Spleen (tissue), 11 donors: ENCODE measurements at regions not wholly inside any gene's neighbourhood (a gene's known extent, or its start where the extent isn't known, plus 50 kb on each side); places are given as distances from the start of the nearest gene placed in this dataset.

Experiments
- DNase-seq: peaks from one replicate; pipeline ENCODE4 v3.0.0-alpha.2; 2020
- H3K27ac ChIP-seq, 8 donors: fragments of 200-600 bp; sonication (generic) in 7 of 8; 1 replicate in 4 of 8; 2 replicates in 4 of 8; pipeline versions ENCODE4 v1.5.0 to v1.8.0; 2016 to 2021; ENCODE audit warnings: inconsistent platforms in 4 of 8, mild to moderate bottlenecking in 4 of 8, moderate library complexity in 1 of 8
- H3K27me3 ChIP-seq, 7 donors: fragments of 200-600 bp; sonication (generic) in 6 of 7; replicated peaks in 1 of 7; 1 replicate in 4 of 7; 2 replicates in 3 of 7; pipeline versions ENCODE4 v1.5.0 to v1.8.0; 2016 to 2021; ENCODE audit warnings: inconsistent platforms in 3 of 7, mild to moderate bottlenecking in 1 of 7
- H3K36me3 ChIP-seq, 6 donors: fragments of 200-600 bp; sonication (generic) in 5 of 6; 1 replicate in 4 of 6; 2 replicates in 2 of 6; pipeline versions ENCODE4 v1.5.0 to v1.8.0; 2016 to 2021; ENCODE audit warnings: inconsistent platforms in 2 of 6
- H3K4me1 ChIP-seq, 6 donors: fragments of 200-600 bp; sonication (generic) in 5 of 6; 1 replicate in 3 of 6; 2 replicates in 3 of 6; pipeline versions ENCODE4 v1.5.0 to v1.8.0; 2016 to 2021; ENCODE audit warnings: inconsistent platforms in 3 of 6
- H3K4me3 ChIP-seq, 8 donors: fragments of 200-600 bp; sonication (generic) in 7 of 8; 1 replicate in 4 of 8; 2 replicates in 4 of 8; pipeline versions ENCODE4 v1.5.0 to v1.8.0; 2016 to 2021; ENCODE audit warnings: inconsistent platforms in 4 of 8, mild to moderate bottlenecking in 4 of 8, moderate library complexity in 2 of 8
- H3K9me3 ChIP-seq, 8 donors: fragments of 200-600 bp; sonication (generic) in 7 of 8; 1 replicate in 4 of 8; 2 replicates in 4 of 8; pipeline versions ENCODE4 v1.5.0 to v1.8.0; 2016 to 2021; ENCODE audit warnings: inconsistent platforms in 4 of 8
- POLR2A ChIP-seq, 3 donors: fragments of 450-650 bp; IDR thresholded peaks; one replicate each; pipeline ENCODE4 v1.5.1; 2017; ENCODE audit warnings: antibody characterized with exemption in 3 of 3, mild to moderate bottlenecking in 1 of 3
- POLR2AphosphoS5 ChIP-seq, 3 donors: sonication (generic); formaldehyde crosslinking; IDR thresholded peaks; one replicate each; pipeline ENCODE4 v1.5.1; 2017; ENCODE audit warnings: antibody characterized with exemption in 3 of 3
- WGBS, 5 donors: extraction: QIAGEN DNeasy Blood & Tissue Kit in 3 of 5; methylation state at CpG; one replicate each; pipeline versions ENCODE4 v1.1.5 to v1.1.7; 2013 to 2018; 5-methylcytosine and 5-hydroxymethylcytosine counted together
- intact Hi-C: fragments of 100-400 bp; cut with DNase I; formaldehyde crosslinking; loops from one replicate; pipeline ENCODE4 v1.15.0; 2023; ENCODE audit warnings: low total_unique reads
- TF ChIP-seq, protein P1 (sequence below), 11 experiments: fragments of 200-600 bp in 7 of 11; fragments of 450-650 bp in 4 of 11; sonication (generic) in 4 of 11; IDR thresholded peaks in 8 of 11; conservative IDR thresholded peaks in 3 of 11; 1 replicate in 7 of 11; 2 replicates in 4 of 11; pipeline versions ENCODE4 v1.4.0 to v1.8.0; 2016 to 2021; ENCODE audit warnings: antibody characterized with exemption in 11 of 11, inconsistent platforms in 4 of 11, mild to moderate bottlenecking in 1 of 11
- donor health status: healthy with polysubstance abuse.
- donor health status: DM: no; HTN: no; CAD: no; lungs with moderate emphysema.
- donor health status: DM: no; HTN: no; CAD: no.
- donor health status: Bipolar disorder and iron deficiency.
- donor health status: healthy.
- donor health status: DM: no; HTN: no; CAD: no.
- donor health status: DM: yes; HTN: yes; CAD: no.

DNA sequence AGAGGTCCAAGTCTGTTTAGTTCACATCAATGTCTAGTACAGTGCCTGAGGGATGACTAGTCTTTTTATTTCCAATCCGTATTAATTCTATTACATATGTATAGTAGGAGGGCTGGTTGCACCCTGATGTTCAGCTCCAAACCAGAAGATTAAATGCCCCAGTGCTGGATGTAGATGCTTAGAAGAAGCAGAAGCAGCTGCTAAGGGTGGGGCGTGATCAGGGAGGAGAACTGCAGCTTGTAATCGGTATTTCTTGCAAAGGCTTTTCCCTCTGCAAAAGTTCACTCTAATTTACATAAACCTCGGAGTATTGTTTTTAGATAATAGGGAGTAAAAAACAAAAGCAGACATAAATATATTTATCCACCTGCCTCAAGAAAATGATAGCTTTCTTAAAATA is 145.3 kb upstream of the ITGA4 start:
- peak; percentile 79 for DNase-seq
- no peak for TF ChIP-seq POLR2AphosphoS5 (IDR thresholded peaks at IDR 0.05)
- TF ChIP-seq POLR2A (IDR thresholded peaks at IDR 0.05): no peak
- H3K27me3 ChIP-seq: no peaks in the 10 kb centered on the region
- H3K36me3 ChIP-seq: no peaks in the 10 kb centered on the region
- no peaks in the 10 kb centered on the region for H3K9me3 ChIP-seq
- intact Hi-C loops: no loop called here
- H3K4me1 ChIP-seq: peaks cover 30 to 80% (median 72%) of the 10 kb centered on the region in 6 donors
- H3K4me3 ChIP-seq: peak overlapping the region in 1 of 8 donors; percentile 37
- WGBS, 5 donors: 32 to 47% (median 40%) methylated on average over 4 of the region's 4 CpGs
- peak overlapping the region; percentile 69 to 93 (median 86) for H3K27ac ChIP-seq

DNA sequence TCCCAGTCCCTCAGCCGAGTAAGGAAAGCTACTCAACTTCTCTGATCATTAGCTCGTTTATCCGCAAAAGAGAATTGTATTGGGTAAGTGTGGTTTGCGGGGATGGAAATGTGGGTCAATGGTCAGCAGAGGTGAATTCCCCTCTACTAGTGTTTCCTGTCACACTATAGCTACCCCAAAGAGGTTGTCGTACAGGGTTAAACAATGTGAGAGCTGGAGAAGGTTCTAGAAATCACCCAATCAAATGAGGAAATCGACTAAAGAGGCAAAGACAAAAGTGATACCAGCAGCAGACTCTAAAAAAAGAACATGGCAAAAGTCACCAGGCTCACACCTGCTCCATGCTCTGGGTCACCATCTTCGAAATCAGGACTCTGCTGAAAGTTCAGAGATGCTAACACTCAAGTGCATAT is 144.7 kb upstream of the ITGA4 start:
- no peaks in the 10 kb centered on the region for H3K36me3 ChIP-seq
- H3K4me1 ChIP-seq: peaks cover 24 to 74% (median 65%) of the 10 kb centered on the region in 6 donors
- intact Hi-C loops: no loop called here
- no peaks in the 10 kb centered on the region for H3K27me3 ChIP-seq
- peak overlapping the region in 1 of 8 donors; percentile 37 for H3K4me3 ChIP-seq
- TF ChIP-seq, protein P1, sequence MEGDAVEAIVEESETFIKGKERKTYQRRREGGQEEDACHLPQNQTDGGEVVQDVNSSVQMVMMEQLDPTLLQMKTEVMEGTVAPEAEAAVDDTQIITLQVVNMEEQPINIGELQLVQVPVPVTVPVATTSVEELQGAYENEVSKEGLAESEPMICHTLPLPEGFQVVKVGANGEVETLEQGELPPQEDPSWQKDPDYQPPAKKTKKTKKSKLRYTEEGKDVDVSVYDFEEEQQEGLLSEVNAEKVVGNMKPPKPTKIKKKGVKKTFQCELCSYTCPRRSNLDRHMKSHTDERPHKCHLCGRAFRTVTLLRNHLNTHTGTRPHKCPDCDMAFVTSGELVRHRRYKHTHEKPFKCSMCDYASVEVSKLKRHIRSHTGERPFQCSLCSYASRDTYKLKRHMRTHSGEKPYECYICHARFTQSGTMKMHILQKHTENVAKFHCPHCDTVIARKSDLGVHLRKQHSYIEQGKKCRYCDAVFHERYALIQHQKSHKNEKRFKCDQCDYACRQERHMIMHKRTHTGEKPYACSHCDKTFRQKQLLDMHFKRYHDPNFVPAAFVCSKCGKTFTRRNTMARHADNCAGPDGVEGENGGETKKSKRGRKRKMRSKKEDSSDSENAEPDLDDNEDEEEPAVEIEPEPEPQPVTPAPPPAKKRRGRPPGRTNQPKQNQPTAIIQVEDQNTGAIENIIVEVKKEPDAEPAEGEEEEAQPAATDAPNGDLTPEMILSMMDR (IDR thresholded peaks at IDR 0.05 in 8 of 11, conservative IDR thresholded peaks at IDR 0.05 in 3 of 11): no peak
- TF ChIP-seq POLR2AphosphoS5 (IDR thresholded peaks at IDR 0.05) (no peak), POLR2A (IDR thresholded peaks at IDR 0.05) (no peak)
- peak overlapping the region; percentile 69 to 93 (median 86) for H3K27ac ChIP-seq
- DNase-seq: peak; percentile 27
- WGBS, 5 donors: 24 to 42% (median 38%) methylated on average over 7 of the region's 7 CpGs
- H3K9me3 ChIP-seq: no peaks in the 10 kb centered on the region

DNA sequence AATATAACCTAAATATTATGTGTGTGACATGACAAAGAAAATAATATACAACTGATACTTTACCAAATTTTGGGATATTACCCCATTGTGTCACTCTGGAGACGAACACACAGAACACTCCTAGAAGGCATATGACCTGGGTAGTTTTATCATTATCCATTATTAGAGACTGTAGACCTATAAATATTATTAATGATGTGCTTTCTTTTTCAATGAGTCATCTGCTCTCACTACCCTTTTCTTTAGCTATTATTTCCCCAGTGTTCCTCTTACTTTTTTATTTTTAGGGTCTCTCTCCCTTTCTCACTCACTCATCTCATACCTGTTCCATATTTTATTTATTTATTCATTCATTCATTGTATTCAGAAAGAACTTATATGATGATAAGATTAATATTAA is 143.3 kb upstream of the ITGA4 start:
- WGBS, 5 donors: 54 to 76% (median 62%) methylated on average over 1 of the region's 1 CpG
- H3K4me1 ChIP-seq: peaks cover 17 to 60% (median 52%) of the 10 kb centered on the region in 6 donors
- no peak for DNase-seq
- no peak for TF ChIP-seq POLR2AphosphoS5 (IDR thresholded peaks at IDR 0.05)
- TF ChIP-seq POLR2A (IDR thresholded peaks at IDR 0.05): no peak
- TF ChIP-seq, protein P1 (IDR thresholded peaks at IDR 0.05 in 8 of 11, conservative IDR thresholded peaks at IDR 0.05 in 3 of 11): no peak
- no peaks in the 10 kb centered on the region for H3K36me3 ChIP-seq
- H3K27me3 ChIP-seq: no peaks in the 10 kb centered on the region
- intact Hi-C loops: no loop called here
- H3K9me3 ChIP-seq: no peaks in the 10 kb centered on the region
- H3K27ac ChIP-seq: peak overlapping the region in 7 of 8 donors; percentile 84 to 93 (median 87)
- no peak overlapping the region for H3K4me3 ChIP-seq

DNA sequence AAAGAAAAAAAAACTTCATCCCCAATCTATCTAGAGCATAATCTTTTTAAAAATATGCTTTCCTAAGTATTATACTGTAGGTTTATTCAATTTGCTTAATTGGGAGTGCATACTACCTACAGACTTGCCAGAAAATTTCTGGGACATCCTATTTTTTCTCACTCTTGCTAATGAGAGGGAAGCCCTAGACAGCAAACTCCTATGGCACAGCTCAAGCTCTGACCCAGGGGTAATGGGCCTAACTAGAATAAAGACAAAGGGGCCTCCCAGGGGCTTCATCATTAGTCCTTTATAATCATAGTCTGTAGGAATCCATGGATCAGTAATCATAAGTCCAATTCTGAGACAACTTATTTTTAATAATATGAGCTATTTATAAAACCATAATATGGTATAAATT is 142.6 kb upstream of the ITGA4 start:
- no peaks in the 10 kb centered on the region for H3K9me3 ChIP-seq
- DNase-seq: no peak
- H3K36me3 ChIP-seq: no peaks in the 10 kb centered on the region
- peaks cover 16 to 53% (median 47%) of the 10 kb centered on the region in 6 donors for H3K4me1 ChIP-seq
- H3K27me3 ChIP-seq: no peaks in the 10 kb centered on the region
- peak overlapping the region in 7 of 8 donors; percentile 34 to 93 (median 87) for H3K27ac ChIP-seq
- TF ChIP-seq POLR2A (IDR thresholded peaks at IDR 0.05) (no peak), POLR2AphosphoS5 (IDR thresholded peaks at IDR 0.05) (no peak)
- TF ChIP-seq, protein P1 (IDR thresholded peaks at IDR 0.05 in 8 of 11, conservative IDR thresholded peaks at IDR 0.05 in 3 of 11): no peak
- no peak overlapping the region for H3K4me3 ChIP-seq
- intact Hi-C loops: no loop called here

DNA sequence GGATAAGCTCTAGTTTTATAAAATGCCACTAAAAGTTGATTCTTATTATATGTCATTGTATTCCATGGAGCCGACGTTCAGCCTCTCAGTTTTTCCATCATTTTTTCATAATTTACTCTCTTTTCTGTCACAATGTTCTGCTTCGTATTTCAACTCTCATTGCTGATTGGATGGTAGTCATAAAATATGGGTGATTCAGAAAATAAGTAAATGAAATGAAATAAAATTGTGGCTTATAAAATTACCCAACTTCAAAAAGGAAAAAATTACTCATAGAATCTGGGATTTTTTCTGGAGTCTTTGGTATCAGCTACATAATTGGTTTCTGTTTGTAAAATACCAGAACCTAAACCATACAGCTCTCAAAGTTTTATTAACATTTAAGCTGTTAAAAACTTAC is 139.7 kb upstream of the ITGA4 start:
- peaks cover 0 to 24% (median 19%) of the 10 kb centered on the region in 6 donors for H3K4me1 ChIP-seq
- H3K27ac ChIP-seq: no peak overlapping the region
- H3K4me3 ChIP-seq: no peak overlapping the region
- no peak for DNase-seq
- no peaks in the 10 kb centered on the region for H3K9me3 ChIP-seq
- intact Hi-C loops: no loop called here
- no peaks in the 10 kb centered on the region for H3K27me3 ChIP-seq
- TF ChIP-seq POLR2AphosphoS5 (IDR thresholded peaks at IDR 0.05) (no peak), POLR2A (IDR thresholded peaks at IDR 0.05) (no peak)
- TF ChIP-seq, protein P1 (IDR thresholded peaks at IDR 0.05 in 8 of 11, conservative IDR thresholded peaks at IDR 0.05 in 3 of 11): no peak
- WGBS, 5 donors: 90 to 93% (median 91%) methylated on average over 3 of the region's 3 CpGs
- no peaks in the 10 kb centered on the region for H3K36me3 ChIP-seq
